SHP77 treated with DMSO at 0.1 percent for 48 hours (cell line): ENCODE measurements at regions not wholly inside any gene's neighbourhood (a gene's known extent, or its start where the extent isn't known, plus 50 kb on each side); places are given as distances from the start of the nearest gene placed in this dataset.

Experiments used
- DNase-seq: peaks from one replicate; lab custom pipeline; 2025; lab: John Stamatoyannopoulos, UW

- DNase-seq, result no peak
These were observed 281.7 kb upstream of the ATP5MC3 start for GRCh38 chr2:175463169-175463568.

- no peak for DNase-seq
These were observed 280.7 kb upstream of the ATP5MC3 start for GRCh38 chr2:175462246-175462645.

GRCh38 chr2:175461839-175462238, 280.3 kb upstream of the ATP5MC3 start:
- DNase-seq, result peak; percentile 21

- DNase-seq, result no peak
These were observed 276.5 kb upstream of the ATP5MC3 start for GRCh38 chr2:175457895-175458448.

- no peak for DNase-seq
These were observed 273.5 kb upstream of the ATP5MC3 start for GRCh38 chr2:175454953-175455389.

- DNase-seq, result no peak
These were observed 268.7 kb upstream of the ATP5MC3 start for GRCh38 chr2:175450029-175450760.

- DNase-seq, result no peak
These were observed 268.1 kb upstream of the ATP5MC3 start for GRCh38 chr2:175449616-175450015.

- no peak for DNase-seq
These were observed 264.7 kb upstream of the ATP5MC3 start for GRCh38 chr2:175446201-175446600.

- DNase-seq, result no peak
These were observed 263.8 kb upstream of the ATP5MC3 start for GRCh38 chr2:175445281-175445680.

- no peak for DNase-seq
These were observed 260.9 kb upstream of the ATP5MC3 start for GRCh38 chr2:175442441-175442840.

- no peak for DNase-seq
These were observed 259.8 kb upstream of the ATP5MC3 start for GRCh38 chr2:175441181-175441761.

GRCh38 chr2:175439416-175439815, 257.9 kb upstream of the ATP5MC3 start:
- no peak for DNase-seq

- no peak for DNase-seq
These were observed 255.7 kb upstream of the ATP5MC3 start for GRCh38 chr2:175437167-175437566.

GRCh38 chr2:175436076-175436475, 254.6 kb upstream of the ATP5MC3 start:
- DNase-seq, result no peak

GRCh38 chr2:175435012-175435411, 253.5 kb upstream of the ATP5MC3 start:
- DNase-seq, result no peak

- DNase-seq, result no peak
These were observed 251.3 kb upstream of the ATP5MC3 start for GRCh38 chr2:175432793-175433192.

- no peak for DNase-seq
These were observed 250.5 kb upstream of the ATP5MC3 start for GRCh38 chr2:175432021-175432420.

GRCh38 chr2:175431101-175431946, 249.8 kb upstream of the ATP5MC3 start:
- no peak for DNase-seq

GRCh38 chr2:175430236-175430635, 248.7 kb upstream of the ATP5MC3 start:
- no peak for DNase-seq

GRCh38 chr2:175418224-175418835, 236.8 kb upstream of the ATP5MC3 start:
- DNase-seq, result no peak

GRCh38 chr2:175414882-175415487, 233.5 kb upstream of the ATP5MC3 start:
- no peak for DNase-seq
